Activated T-cell treated with anti-CD3 and anti-CD28 coated beads, Interleukin-2, amount 50 U/mL, for 48 hours (primary cell): ENCODE measurements at regions not wholly inside any gene's neighbourhood (a gene's known extent, or its start where the extent isn't known, plus 50 kb on each side); places are given as distances from the start of the nearest gene placed in this dataset.

ENCODE experiments used
- DNase-seq, 2 experiments: peaks; one replicate each; pipeline ENCODE4 v3.0.0-alpha.2; 2020

GRCh38 chr5:110034056-110034600 is 344.4 kb downstream of the MAN2A1 start:
- no peak for DNase-seq

GRCh38 chr5:110038297-110038997 is 348.7 kb downstream of the MAN2A1 start:
- no peak for DNase-seq

DNA sequence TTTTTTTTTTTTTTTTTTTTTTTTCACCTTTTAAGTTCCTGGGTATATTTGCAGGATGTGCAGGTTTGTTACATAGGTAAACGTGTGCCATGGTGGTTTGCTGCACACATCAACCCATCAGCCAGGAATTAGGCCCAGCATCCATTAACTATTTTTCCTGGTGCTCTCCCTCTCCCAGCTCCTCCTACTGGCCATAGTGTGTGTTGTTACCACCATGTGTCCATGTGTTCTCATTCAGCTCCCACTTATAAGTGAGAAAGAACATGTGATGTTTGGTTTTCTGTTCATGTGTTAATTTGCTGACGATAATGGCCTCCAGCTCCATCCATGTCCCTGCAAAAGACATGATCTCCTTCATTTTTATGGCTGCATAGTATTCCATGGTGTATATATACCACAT is 350.5 kb downstream of the MAN2A1 start:
- DNase-seq: no peak

- DNase-seq: no peak
Observed at GRCh38 chr5:110043025-110043424, 353.3 kb downstream of the MAN2A1 start.

DNA sequence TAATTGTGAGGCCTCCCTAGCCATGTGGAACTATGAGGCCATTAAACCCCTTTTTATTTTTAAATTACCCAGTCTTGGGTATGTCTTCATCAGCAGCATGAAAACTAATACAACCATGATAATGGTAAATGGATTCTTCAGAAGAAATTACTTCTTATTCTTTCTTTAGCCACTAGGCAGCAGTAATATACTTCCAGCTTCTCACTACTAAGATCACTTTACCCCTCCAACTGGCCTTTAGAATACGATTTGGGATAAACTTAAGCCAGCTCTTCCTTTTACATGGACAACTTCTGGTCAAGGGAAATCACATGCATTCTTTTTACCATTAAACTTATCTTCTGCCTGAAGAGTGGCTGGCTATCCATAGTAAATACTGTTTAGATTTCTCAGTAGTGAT is 355.4 kb downstream of the MAN2A1 start:
- no peak for DNase-seq

GRCh38 chr5:110048491-110048890 is 358.8 kb downstream of the MAN2A1 start:
- DNase-seq: no peak

GRCh38 chr5:110049816-110050215 is 360.1 kb downstream of the MAN2A1 start:
- DNase-seq: no peak

DNA sequence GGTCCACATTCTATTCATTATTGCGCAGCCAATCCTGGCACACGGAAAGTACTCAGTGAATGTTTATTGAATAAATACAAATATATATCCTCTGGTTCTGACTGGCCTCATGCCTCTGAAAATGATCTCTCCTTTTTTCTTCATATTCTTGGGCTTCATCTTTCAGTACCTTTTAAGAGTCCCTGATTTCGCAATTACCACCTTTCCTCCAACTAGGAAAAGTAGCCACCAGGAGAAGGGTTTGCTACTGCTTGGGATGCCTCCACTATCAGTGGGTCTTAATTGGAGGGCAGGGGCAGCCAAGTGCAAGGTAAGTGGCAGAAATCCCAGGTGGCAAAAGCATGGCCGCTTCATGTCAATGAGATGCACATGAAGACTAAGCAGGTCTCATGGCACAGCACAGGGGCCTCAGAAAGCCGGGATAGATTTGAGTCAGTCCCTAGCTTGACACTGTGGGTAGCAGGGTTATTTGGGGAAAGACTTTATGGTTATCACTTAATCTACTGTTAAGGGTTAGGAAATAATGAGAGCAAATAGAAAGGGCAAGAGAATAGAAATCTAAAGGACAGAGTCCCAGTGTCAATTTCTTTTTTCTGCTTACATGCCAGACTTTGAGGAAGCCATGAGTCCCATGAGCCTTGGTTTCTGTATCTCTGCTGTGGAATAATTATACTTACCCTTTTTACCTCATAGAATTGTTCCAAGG is 361.1 kb downstream of the MAN2A1 start:
- no peak for DNase-seq

DNA sequence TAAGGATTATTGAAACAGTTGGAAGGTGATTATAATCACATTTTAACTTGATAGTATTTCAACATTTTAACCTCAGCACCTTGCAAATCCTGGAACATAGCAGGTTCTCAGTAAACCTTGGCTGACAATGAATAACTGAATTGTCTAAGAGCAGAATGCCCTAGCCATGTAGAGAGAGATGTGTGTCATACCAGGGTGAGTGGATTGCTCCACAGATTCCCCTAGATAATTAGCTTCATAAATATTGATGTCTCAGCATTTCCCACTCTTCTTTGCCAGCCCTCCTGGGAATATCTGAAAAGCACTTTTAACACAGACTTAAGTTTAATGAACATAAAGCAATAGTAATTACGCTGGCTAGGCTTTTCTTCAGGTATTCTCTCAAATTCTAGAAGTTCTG is 363.5 kb downstream of the MAN2A1 start:
- DNase-seq: no peak

- no peak for DNase-seq
Observed at GRCh38 chr5:110053824-110054223, 364.1 kb downstream of the MAN2A1 start.

- DNase-seq: peak; percentile 57 to 62
Observed at GRCh38 chr5:110054240-110054639, 364.5 kb downstream of the MAN2A1 start.

- DNase-seq: no peak
Observed at GRCh38 chr5:110055302-110055701, 365.6 kb downstream of the MAN2A1 start.

GRCh38 chr5:110056580-110057114 is 366.9 kb downstream of the MAN2A1 start:
- DNase-seq: no peak

DNA sequence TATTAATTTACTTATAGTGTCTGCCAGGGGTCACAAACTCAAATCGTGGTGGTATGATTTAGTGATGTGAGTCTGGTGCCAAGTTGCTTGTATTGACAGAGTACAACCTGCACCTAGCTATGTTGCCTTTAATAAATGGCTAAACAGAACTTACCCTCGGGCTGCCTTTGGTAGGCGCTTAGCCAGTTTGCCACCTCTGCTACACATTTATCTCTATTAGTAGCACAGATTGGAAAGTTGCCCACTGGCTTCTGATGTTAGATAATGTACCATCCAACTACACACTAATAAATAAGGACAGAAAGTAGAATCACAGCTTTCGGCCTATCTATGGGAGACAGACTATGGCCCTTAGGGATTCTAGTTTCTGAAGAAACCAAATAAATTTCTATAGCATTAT is 368.4 kb downstream of the MAN2A1 start:
- DNase-seq: no peak

DNA sequence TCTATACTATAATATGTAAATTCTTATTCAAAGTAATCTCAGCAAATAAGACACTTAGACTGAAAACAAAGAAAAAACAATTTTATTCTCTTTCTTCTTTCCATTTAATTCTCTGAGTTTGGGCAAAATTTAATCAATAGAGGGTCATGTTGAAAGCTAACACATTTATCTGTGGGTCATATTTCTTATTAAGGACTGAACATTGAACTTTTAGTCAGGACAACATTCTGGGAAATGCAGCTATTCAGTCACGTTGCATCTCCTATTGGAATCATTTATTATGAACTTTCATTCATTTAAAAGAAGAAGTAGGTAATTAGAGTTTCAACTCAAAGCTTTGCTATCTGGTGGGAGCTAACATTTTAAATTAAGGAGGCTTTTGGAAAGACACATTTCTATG is 372.5 kb downstream of the MAN2A1 start:
- no peak for DNase-seq

- DNase-seq: no peak
Observed at GRCh38 chr5:110063640-110064602, 374.2 kb downstream of the MAN2A1 start.

GRCh38 chr5:110064603-110065268 is 375.0 kb downstream of the MAN2A1 start:
- no peak for DNase-seq

DNA sequence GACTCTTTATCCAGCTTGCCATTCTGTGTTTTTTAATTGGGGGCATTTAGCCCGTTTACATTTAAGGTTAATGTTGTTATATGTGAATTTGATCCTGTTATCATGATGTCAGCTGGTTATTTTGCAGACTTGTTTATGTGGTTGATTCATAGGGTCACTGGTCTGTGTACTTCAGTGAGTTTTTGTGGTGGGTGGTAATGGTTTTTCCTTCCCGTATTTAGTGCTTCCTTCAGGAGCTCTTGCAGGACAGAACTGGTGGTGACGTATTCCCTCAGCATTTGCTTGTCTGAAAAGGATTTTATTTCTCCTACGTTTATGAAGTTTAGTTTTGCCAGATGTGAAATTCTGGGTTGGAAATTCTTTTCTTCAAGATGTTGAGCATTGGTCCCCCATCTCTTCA is 381.1 kb downstream of the MAN2A1 start:
- DNase-seq: no peak

GRCh38 chr5:110072651-110073050 is 382.9 kb downstream of the MAN2A1 start:
- no peak for DNase-seq

DNA sequence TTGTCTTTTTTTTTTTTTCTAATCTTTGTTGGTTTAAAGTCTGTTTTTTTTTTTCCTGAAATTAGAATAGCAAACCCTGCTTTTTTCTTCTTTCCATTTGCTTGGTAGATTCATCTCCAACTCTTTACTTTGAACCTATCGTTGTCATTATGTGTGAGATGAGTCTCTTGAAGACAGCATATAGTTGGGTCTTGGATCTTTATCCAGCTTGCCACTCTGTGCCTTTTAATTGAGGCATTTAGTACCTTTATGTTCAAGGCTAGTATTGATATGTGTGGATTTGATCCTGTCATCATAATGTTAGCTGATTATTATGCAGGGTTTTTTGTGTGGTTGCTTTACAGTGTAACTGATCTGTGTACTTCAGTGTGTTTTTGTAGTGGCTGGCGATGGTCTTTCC is 383.8 kb downstream of the MAN2A1 start:
- no peak for DNase-seq

GRCh38 chr5:110075656-110076055 is 385.9 kb downstream of the MAN2A1 start:
- DNase-seq: no peak

DNA sequence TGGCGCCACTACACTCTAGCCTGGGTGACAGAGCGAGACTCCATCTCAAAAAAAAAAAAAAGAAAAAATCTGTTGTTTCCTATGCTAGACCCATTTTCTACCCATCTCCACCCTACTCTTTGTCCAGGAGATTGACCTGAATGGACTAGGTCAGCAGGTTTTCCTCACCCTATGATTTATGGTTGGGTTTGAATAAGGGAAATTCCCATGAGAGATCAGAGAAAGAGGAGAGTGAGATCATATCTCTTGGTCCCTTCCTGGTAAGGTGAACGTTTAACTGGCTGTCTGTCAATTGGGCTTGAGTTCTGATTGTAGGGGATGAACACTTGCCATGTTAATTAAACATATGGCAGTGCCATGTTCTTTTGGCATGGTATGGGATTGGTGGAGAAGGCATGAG is 387.4 kb downstream of the MAN2A1 start:
- DNase-seq: no peak
